NCI-H2107 (cell line): ENCODE measurements at regions not wholly inside any gene's neighbourhood (a gene's known extent, or its start where the extent isn't known, plus 50 kb on each side); places are given as distances from the start of the nearest gene placed in this dataset.

Experiments
- DNase-seq: peaks from one replicate; lab custom pipeline; 2025; lab: John Stamatoyannopoulos, UW

- DNase-seq, result no peak
Observed at GRCh38 chr6:9614778-9615177, 800.1 kb downstream of the TFAP2A start.

- no peak for DNase-seq
Observed at GRCh38 chr6:9612489-9612888, 802.4 kb downstream of the TFAP2A start.

- no peak for DNase-seq
Observed at GRCh38 chr6:9610620-9611415, 804.1 kb downstream of the TFAP2A start.

- DNase-seq, result no peak
Observed at GRCh38 chr6:9606435-9607134, 808.3 kb downstream of the TFAP2A start.

- no peak for DNase-seq
Observed at GRCh38 chr6:9594746-9595145, 820.1 kb downstream of the TFAP2A start.

GRCh38 chr6:9593554-9593953 lies 821.3 kb downstream of the TFAP2A start:
- no peak for DNase-seq

GRCh38 chr6:9583753-9584352 lies 831.0 kb downstream of the TFAP2A start:
- no peak for DNase-seq

- no peak for DNase-seq
Observed at GRCh38 chr6:9581155-9581554, 833.7 kb downstream of the TFAP2A start.

- no peak for DNase-seq
Observed at GRCh38 chr6:9576521-9576920, 838.4 kb downstream of the TFAP2A start.

GRCh38 chr6:9566096-9566495 lies 848.8 kb downstream of the TFAP2A start:
- DNase-seq, result no peak

- DNase-seq, result no peak
Observed at GRCh38 chr6:9564021-9564420, 850.9 kb downstream of the TFAP2A start.

- no peak for DNase-seq
Observed at GRCh38 chr6:9563568-9563967, 851.3 kb downstream of the TFAP2A start.

GRCh38 chr6:9554806-9555205 lies 860.1 kb downstream of the TFAP2A start:
- DNase-seq, result no peak

- DNase-seq, result no peak
Observed at GRCh38 chr6:9554323-9554722, 860.6 kb downstream of the TFAP2A start.

GRCh38 chr6:9553002-9553401 lies 861.9 kb downstream of the TFAP2A start:
- no peak for DNase-seq

GRCh38 chr6:9543649-9544048 lies 871.2 kb downstream of the TFAP2A start:
- no peak for DNase-seq

- DNase-seq, result peak; percentile 2
Observed at GRCh38 chr6:9540534-9541126, 874.2 kb downstream of the TFAP2A start.

GRCh38 chr6:9540126-9540525 lies 874.7 kb downstream of the TFAP2A start:
- no peak for DNase-seq

- no peak for DNase-seq
Observed at GRCh38 chr6:9539231-9539755, 875.6 kb downstream of the TFAP2A start.

GRCh38 chr6:9537381-9537780 lies 877.5 kb downstream of the TFAP2A start:
- no peak for DNase-seq

GRCh38 chr6:9535106-9535505 lies 879.8 kb downstream of the TFAP2A start:
- DNase-seq, result no peak
